Cardiac fibroblast (primary cell): ENCODE measurements at regions not wholly inside any gene's neighbourhood (a gene's known extent, or its start where the extent isn't known, plus 50 kb on each side); places are given as distances from the start of the nearest gene placed in this dataset.

Source experiments
- DNase-seq, 2 donors: peaks; one replicate each; pipeline versions ENCODE4 v3.0.0 to v3.0.0-alpha.2; 2010; ENCODE audit warnings: low read depth in 2 of 2
- H3K4me3 ChIP-seq, 2 donors: replicated peaks in 1 of 2; 1 replicate in 1 of 2; 2 replicates in 1 of 2; pipeline ENCODE4 v1.5.1; 2011; ENCODE audit warnings: low read depth in 2 of 2, low read length in 2 of 2, mild to moderate bottlenecking in 2 of 2, moderate library complexity in 1 of 2
- TF ChIP-seq, protein P1 (sequence below): IDR thresholded peaks from one replicate; pipeline ENCODE4 v1.5.1; 2011; ENCODE audit warnings: low read depth, mild to moderate bottlenecking, low read length, inconsistent platforms

GRCh38 chr20:17798601-17799000, 98.8 kb downstream of the BANF2 start:
- DNase-seq: no peak
- H3K4me3 ChIP-seq: no peak overlapping the region
- TF ChIP-seq, protein P1, sequence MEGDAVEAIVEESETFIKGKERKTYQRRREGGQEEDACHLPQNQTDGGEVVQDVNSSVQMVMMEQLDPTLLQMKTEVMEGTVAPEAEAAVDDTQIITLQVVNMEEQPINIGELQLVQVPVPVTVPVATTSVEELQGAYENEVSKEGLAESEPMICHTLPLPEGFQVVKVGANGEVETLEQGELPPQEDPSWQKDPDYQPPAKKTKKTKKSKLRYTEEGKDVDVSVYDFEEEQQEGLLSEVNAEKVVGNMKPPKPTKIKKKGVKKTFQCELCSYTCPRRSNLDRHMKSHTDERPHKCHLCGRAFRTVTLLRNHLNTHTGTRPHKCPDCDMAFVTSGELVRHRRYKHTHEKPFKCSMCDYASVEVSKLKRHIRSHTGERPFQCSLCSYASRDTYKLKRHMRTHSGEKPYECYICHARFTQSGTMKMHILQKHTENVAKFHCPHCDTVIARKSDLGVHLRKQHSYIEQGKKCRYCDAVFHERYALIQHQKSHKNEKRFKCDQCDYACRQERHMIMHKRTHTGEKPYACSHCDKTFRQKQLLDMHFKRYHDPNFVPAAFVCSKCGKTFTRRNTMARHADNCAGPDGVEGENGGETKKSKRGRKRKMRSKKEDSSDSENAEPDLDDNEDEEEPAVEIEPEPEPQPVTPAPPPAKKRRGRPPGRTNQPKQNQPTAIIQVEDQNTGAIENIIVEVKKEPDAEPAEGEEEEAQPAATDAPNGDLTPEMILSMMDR: no peak

- H3K4me3 ChIP-seq: no peak overlapping the region
- DNase-seq: no peak
- TF ChIP-seq, protein P1: no peak
Observed at GRCh38 chr20:17797579-17797978, 97.8 kb downstream of the BANF2 start.

DNA sequence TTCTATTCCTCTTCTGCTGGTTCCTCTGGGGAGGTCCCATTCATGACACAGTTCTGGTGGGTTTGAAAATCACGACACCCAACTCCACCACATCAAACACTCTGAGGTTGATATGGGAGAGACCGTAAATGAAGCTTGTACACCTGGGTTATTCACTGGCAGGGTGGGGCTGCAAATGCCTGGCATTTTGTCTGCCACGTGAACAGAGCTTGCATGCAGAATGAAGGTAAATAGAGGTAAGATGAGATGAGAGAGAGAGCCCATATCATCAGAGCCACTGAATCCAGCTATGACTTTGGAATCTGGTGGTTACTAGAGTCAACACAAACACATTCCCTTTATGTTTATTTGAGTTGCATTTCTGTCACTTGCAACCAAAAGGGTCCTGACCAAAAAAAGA, 97.4 kb downstream of the BANF2 start:
- no peak for DNase-seq
- TF ChIP-seq, protein P1: no peak

GRCh38 chr20:17796091-17796563, 96.4 kb downstream of the BANF2 start:
- H3K4me3 ChIP-seq: no peak overlapping the region
- DNase-seq: peak; percentile 75 to 86
- TF ChIP-seq, protein P1: no peak

More for the DNA sequence above, 97.4 kb downstream of the BANF2 start:
- H3K4me3 ChIP-seq: no peak overlapping the region

DNA sequence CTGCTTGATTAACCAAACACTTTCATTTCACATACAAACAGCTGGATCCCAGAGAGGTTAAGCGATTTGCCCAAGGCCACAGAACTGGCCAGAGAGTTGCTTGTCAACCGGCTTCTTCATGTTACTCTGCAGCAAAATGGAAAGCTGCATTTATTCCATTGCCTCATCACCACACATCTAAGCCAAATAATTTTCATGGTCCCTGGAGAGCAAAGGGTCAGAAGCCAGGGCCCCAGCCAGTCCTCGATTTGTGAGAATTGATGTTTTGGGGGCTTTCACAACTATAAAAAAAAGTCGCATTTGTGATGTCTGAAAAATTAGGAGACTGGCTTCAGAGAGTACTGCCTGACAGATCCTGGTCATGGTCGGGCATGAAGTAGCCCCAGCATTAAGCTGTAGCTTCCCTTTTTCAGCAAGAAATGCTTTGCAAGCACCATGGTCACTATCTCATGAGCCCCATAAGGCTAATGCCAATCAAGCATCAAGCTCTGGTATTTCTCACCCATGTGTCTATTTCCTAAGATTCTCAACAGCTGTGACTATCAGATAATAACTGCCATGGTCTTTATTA, 95.8 kb downstream of the BANF2 start:
- DNase-seq: peak; percentile 20 to 53
- TF ChIP-seq, protein P1: no peak
- no peak overlapping the region for H3K4me3 ChIP-seq

DNA sequence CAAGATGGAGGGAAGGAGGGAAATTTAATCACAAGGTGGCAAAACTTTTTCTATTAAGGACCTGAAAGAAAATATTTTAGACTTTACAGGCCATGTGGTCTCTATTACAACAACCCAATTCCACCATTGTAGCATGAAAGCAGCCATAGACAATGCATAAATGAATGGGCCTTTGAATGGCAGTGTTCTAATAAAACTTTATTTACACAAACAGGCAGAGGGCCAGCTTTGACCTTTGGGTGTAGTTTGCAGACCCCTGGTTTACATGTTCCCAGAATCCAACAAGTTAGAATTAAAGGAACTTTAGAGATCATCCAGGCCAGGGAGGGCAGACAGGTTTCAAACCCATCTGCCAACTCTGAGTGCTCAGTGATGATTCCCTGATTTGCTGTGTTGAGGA, 95.2 kb downstream of the BANF2 start:
- TF ChIP-seq, protein P1: no peak
- DNase-seq: no peak
- no peak overlapping the region for H3K4me3 ChIP-seq

DNA sequence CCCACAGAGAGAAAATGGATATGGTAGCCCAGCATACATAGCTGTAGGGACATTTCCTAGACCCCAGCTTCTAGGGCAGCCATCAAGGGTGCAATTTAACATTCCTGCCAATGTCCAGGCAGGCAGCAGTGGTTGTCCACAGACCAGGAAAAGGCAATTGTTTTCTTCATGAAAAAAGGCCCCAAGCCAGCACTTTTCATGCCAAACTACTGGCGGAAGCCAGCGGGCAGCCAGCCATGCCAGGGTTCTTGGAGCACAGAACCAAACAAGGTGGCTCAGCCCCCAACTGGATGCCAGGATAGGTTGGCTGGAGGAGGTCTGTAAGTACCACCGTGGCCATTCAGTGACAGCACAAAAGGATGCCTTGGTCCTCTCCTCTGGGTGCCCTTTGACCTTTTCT, 94.6 kb downstream of the BANF2 start:
- TF ChIP-seq, protein P1: no peak
- DNase-seq: no peak
- H3K4me3 ChIP-seq: no peak overlapping the region
